Lower lobe of right lung (tissue), 2 donors: ENCODE measurements at regions not wholly inside any gene's neighbourhood (a gene's known extent, or its start where the extent isn't known, plus 50 kb on each side); places are given as distances from the start of the nearest gene placed in this dataset.

ENCODE experiments used
- ATAC-seq, 2 donors: fragments of 200-7000 bp; cut with Tn5 transposase; one replicate each; pipeline ENCODE4 v1.9.1; 2020 to 2022; ENCODE audit warnings: mild to moderate bottlenecking in 2 of 2, moderate library complexity in 2 of 2
- DNase-seq: peaks from one replicate; pipeline ENCODE4 v3.0.0-alpha.2; 2020
- H3K27ac ChIP-seq: fragments of 200-600 bp; one replicate; pipeline ENCODE4 v1.8.0; 2022
- H3K27me3 ChIP-seq: fragments of 200-600 bp; one replicate; pipeline ENCODE4 v1.8.0; 2022; ENCODE audit warnings: low read depth
- H3K36me3 ChIP-seq: fragments of 200-600 bp; one replicate; pipeline ENCODE4 v1.8.0; 2022; ENCODE audit warnings: mild to moderate bottlenecking
- H3K4me1 ChIP-seq: fragments of 200-600 bp; one replicate; pipeline ENCODE4 v1.8.0; 2022
- H3K4me3 ChIP-seq: fragments of 200-600 bp; one replicate; pipeline ENCODE4 v1.8.0; 2022; ENCODE audit warnings: mild to moderate bottlenecking
- H3K9me3 ChIP-seq: fragments of 200-600 bp; one replicate; pipeline ENCODE4 v1.8.0; 2022
- CTCF ChIP-seq: fragments of 200-600 bp; IDR thresholded peaks from one replicate; pipeline ENCODE4 v1.8.0; 2022; ENCODE audit warnings: antibody characterized with exemption, mild to moderate bottlenecking
- intact Hi-C: fragments of 100-400 bp; cut with DNase I; formaldehyde crosslinking; loops from one replicate; pipeline ENCODE4 v1.11.0; 2022
- donor health status: DM: no; HTN: yes; CAD: no; lungs with severe emphysema.

GRCh38 chr3:65028024-65028423 is 340.2 kb upstream of the ADAMTS9 start:
- ATAC-seq: no peak
- no peaks in the 10 kb centered on the region for H3K4me1 ChIP-seq
- no peaks in the 10 kb centered on the region for H3K27me3 ChIP-seq
- no peak overlapping the region for H3K4me3 ChIP-seq
- DNase-seq: no peak
- intact Hi-C loops: no loop called here
- H3K9me3 ChIP-seq: no peaks in the 10 kb centered on the region
- no peak overlapping the region for H3K27ac ChIP-seq
- no peaks in the 10 kb centered on the region for H3K36me3 ChIP-seq
- TF ChIP-seq CTCF: no peak

GRCh38 chr3:65027335-65027734 is 339.5 kb upstream of the ADAMTS9 start:
- TF ChIP-seq CTCF: no peak

DNA sequence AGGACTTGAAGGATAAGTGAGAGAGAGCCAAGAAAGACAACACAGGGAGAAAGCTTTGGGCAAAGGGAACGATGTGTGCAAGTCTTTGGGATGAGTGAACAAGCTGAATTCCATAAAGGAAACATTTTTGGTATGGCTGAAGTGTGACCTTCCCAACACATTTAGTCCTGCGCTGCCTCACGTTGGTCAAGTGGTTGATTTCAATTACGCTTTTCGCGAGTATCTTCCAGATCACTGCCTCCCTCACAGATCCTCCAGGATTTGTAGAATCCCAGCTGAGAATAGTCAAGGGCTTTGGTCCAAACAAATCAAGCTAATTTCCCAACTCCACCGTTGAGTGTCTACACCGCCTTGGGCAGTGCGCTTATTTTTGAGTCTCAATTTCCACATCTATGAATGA is 338.4 kb upstream of the ADAMTS9 start:
- no peak overlapping the region for H3K4me3 ChIP-seq
- H3K36me3 ChIP-seq: no peaks in the 10 kb centered on the region
- DNase-seq (no peak), ATAC-seq (no peak)
- no peaks in the 10 kb centered on the region for H3K27me3 ChIP-seq
- no peak overlapping the region for H3K27ac ChIP-seq
- H3K4me1 ChIP-seq: no peaks in the 10 kb centered on the region
- no peaks in the 10 kb centered on the region for H3K9me3 ChIP-seq
- intact Hi-C loops: no loop called here
- no peak for TF ChIP-seq CTCF

More at GRCh38 chr3:65027335-65027734, 339.5 kb upstream of the ADAMTS9 start:
- intact Hi-C loops: no loop called here
- H3K4me3 ChIP-seq: no peak overlapping the region
- H3K4me1 ChIP-seq: no peaks in the 10 kb centered on the region
- no peaks in the 10 kb centered on the region for H3K9me3 ChIP-seq
- no peaks in the 10 kb centered on the region for H3K36me3 ChIP-seq
- ATAC-seq (no peak), DNase-seq (no peak)
- no peak overlapping the region for H3K27ac ChIP-seq
- H3K27me3 ChIP-seq: no peaks in the 10 kb centered on the region

- Histone ChIP-seq H3K4me1 (no peaks in the 10 kb centered on the region), H3K4me3 (no peak overlapping the region), H3K27ac (no peak overlapping the region), H3K9me3 (no peaks in the 10 kb centered on the region), H3K36me3 (no peaks in the 10 kb centered on the region), H3K27me3 (no peaks in the 10 kb centered on the region)
- DNase-seq (no peak), ATAC-seq (no peak)
- intact Hi-C loops: no loop called here
- TF ChIP-seq CTCF: no peak
Measured at GRCh38 chr3:65024148-65024547, 336.3 kb upstream of the ADAMTS9 start.

- H3K36me3 ChIP-seq: no peaks in the 10 kb centered on the region
- TF ChIP-seq CTCF: no peak
- H3K27me3 ChIP-seq: no peaks in the 10 kb centered on the region
- no peak for DNase-seq
- no peak overlapping the region for H3K27ac ChIP-seq
- intact Hi-C loops: no loop called here
- no peak overlapping the region for H3K4me3 ChIP-seq
- no peak for ATAC-seq
- H3K9me3 ChIP-seq: no peaks in the 10 kb centered on the region
- no peaks in the 10 kb centered on the region for H3K4me1 ChIP-seq
Measured at GRCh38 chr3:65020281-65021160, 332.7 kb upstream of the ADAMTS9 start.
